GM21825 (cell line): ENCODE measurements at regions not wholly inside any gene's neighbourhood (a gene's known extent, or its start where the extent isn't known, plus 50 kb on each side); places are given as distances from the start of the nearest gene placed in this dataset.
"Not testable (repeated sequence)": the region's sequence is repeated elsewhere in the genome, so short reads cannot be mapped to it uniquely, and the experiment has no call there.

Experiments
- ATAC-seq: cut with Tn5 transposase; IDR thresholded peaks from one replicate; pipeline ENCODE4 v1.9.1; 2021; ENCODE audit warnings: mild to moderate bottlenecking, moderate library complexity; ENCODE audit not compliant: unreplicated experiment

DNA sequence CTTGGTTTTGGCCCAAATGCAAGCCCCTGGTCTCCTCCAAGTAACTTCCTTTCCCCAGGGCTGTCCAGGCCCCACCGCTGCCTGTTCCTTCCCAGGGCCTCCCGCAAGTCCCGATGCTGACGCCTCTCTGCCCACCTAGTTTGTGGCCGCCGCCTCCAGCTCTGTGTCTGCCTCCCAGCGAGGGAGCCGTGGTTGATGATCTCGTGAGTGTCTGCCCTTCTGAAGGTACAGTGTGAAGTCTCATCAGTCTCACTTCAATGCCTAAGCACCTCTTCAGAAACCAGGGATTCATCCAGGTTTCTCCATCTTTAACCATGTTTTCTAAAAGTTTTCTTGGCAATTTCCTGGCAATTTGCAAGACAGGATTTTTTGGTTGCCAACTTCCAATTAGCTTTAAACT lies 127.5 kb downstream of the TMEM121 start:
- not testable (repeated sequence) for ATAC-seq

DNA sequence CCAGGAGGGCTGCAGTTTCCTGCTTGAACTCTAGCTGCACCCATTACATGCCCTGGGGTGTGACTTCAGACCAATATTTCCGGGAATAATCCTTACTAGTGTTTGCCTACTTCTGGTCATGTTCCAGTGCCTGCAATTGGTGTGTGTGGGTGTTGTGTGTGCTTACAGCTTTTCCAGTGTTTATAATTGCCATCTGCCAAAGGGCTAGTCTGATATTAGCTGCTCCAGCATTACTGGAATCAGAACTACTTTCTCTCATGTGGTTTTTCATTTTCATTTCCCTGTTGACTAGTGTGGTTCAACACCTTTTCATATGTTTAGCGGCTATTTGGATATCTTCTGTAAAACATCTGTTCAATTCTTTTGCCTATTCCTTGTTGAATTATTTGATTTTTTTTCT lies 132.9 kb downstream of the TMEM121 start:
- ATAC-seq: not testable (repeated sequence)

DNA sequence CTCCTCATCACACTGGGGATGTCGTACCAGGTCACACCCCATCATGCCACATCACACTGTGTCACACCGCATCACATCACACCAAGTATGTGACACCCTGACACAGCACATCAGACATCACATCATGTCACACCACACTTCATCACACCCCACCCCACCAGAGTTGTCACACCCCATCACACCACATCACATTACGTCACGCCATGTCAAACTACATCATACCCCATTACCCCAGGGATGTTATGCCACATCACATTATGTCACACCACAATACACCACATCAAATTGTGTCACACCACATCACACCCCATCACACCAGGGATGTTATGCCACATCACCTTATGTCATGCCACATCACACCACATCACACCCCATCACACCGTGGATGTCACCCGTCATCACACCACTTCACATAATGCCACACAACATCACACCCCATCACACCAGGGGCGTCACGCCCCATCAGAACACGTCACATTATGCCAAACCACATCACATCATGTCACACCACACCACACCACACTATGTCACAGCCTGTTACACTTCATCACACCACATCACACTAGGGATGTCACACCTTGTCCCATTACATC lies 133.6 kb downstream of the TMEM121 start:
- no peak for ATAC-seq

DNA sequence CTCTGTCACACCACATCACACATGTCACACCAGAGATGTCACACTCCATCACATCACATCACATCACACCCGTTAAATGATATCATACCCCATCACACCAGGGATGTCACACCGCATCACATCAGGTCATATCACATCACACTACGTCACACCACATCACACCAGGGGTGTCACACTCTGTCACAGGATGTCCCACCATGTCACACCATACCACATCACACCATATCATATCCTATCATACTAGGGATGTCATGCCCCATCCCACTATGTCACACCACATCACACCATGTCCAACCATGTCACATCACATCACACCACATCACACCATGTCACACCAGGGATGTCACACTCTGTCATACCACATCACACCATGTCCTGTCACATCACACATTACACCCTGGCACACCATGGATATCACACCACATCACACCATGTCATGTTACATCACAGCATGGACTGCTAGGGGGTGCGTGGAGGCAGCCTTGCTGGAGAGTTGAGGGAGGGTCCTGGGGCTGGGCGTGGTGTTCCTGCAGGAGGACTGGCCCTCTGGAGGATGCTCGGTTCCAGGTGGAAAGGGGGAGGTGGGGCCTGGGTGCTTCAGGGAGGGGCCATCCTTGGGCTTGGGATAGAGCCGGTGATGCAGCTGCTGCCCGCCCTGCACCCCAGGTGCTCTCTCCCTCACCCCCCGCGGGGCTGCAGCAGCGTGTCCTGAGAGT lies 134.6 kb downstream of the TMEM121 start:
- no peak for ATAC-seq

DNA sequence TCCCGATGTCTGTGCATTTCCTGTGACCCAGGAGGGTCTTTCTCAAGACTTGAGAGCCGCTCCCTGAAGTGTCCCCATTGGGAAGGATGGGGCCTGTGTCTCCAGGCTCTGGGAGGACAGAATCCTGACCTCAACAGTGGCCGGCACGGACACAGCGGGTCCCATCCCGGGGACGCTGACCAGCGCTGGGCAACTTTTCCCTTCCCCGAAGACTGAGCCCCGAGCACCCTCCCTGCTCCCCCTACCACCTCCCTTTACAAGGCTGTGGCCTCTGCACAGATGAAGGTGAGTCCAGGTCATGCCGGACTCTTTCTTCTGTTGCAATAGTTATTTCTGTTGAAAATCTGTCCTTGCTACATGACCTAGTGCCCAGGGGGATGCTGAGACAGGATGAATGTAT lies 135.7 kb downstream of the TMEM121 start:
- ATAC-seq: not testable (repeated sequence)

DNA sequence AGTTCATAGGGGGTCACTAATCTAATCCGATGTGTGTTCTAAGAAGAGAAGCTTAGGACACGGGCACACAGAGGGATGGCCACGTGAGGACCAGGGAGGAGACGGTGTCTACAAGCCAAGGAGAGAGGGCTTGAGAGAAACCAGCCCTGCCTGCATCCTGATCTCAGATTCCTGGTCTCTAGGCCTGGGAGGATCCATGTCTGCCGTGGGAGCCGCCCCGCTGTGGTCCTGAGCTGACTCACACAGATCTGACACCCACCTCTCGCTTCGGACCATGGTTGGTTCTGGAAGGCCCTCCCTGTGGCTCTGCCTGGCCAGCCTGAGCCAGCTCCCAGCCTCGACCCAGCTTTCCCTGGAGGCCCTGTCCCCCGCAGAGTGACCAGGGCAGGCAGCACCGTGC lies 136.2 kb downstream of the TMEM121 start:
- not testable (repeated sequence) for ATAC-seq

DNA sequence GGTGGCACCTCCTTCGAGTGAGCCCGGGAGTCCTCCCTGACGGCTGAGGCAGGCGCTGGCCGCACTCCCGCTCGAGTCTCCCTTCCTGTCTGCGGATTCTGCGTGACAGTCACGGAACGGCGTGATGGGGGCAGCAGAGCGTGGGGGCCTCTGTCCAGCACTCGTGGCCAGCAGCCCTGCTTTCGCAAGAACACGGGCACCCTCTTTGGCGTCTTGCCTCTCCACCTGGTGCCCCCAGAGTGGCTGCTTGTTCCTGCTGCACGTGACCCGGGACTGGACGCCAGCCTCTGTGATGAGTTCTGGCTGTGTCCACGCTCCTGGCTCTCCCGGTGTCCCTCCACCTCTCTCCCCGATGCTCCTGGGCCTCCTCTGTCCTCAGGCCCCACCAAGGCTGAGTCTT lies 136.9 kb downstream of the TMEM121 start:
- ATAC-seq: not testable (repeated sequence)

DNA sequence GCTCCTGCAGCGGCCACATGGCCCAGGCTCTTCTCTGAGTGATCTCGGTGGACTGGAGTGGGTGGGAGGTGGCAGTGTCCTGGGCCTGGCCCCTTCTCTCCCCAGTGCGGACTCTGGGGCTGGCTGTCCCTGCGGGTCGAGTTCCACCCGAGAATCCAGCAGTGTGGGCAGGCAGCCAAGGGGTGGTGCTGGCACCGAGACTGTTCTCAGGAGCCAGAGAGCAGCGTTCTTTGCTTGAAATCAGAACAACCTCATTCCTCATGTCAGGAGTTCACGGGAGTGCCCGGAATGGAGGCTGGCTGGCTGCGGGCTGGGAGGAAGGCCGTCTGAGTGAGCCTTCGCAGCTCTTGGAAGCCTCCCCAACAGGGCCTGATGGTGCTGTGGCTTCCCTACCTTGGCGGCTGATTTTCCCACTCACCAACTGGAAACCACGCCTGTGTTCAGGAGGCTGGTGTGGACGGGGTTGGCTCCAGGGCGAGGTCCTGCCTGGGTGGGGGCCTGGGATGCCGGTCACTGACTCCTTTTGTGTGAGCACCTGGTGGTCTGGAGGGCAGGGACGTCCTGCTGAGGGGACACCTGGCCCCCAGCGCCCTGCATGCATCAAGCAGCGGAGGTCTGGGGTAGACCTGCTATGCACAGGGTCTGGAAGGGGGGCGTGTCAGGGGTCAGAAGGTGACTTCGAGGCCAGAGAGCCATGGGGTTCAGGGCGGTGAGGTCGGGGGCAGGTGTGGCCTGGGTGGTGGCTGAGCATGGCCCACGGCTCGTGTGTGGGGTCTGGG lies 137.6 kb downstream of the TMEM121 start:
- ATAC-seq: not testable (repeated sequence)

DNA sequence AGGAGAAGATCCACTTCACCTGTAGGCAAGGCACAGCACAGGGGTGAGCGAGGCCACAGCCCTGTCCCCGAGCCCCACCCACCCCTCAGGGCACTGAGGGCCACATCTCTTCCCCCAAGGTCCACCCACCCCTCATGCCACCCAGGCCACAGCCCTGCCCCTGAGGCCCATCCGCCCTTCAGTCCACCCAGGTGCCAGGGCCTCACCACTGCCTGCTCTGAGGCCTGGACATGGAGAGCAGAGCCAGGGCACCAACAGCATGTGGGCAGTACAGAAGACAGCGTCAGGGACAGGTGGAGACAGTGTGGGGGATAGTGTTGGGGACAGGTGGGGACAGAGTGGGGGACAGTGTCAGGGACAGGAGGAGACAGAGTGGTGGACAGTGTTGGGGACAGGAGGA lies 138.3 kb downstream of the TMEM121 start:
- no peak for ATAC-seq

DNA sequence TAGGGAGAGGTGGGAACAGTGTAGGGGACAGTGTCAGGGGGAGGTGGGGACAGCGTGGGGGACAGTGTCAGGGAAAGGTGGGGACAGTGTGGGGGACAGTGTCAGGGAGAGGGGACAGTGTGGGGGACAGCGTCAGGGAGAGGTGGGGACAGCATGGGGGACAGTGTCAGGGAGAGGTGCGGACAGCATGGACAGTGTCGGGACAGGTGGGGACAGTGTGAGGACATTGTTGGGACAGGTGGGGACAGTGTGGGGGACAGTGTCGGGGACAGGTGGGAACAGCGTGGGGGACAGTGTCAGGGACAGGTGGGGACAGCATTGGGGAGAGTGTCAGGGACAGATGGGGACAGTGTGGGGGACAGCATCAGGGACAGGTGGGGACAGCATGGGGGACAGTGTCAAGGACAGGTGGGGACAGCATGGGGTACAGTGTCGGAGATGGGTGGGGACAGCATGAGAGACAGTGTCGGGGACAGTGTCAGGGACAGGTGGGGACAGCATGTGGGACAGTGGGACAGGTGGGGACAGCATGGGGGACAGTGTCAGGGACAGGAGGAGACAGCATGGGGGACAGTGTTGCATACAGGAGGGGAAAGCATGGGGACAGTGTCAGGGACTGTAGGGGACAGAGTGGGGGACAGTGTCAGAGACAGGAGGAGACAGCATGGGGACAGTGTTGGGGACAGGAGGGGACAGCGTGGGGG lies 139.0 kb downstream of the TMEM121 start:
- no peak for ATAC-seq

DNA sequence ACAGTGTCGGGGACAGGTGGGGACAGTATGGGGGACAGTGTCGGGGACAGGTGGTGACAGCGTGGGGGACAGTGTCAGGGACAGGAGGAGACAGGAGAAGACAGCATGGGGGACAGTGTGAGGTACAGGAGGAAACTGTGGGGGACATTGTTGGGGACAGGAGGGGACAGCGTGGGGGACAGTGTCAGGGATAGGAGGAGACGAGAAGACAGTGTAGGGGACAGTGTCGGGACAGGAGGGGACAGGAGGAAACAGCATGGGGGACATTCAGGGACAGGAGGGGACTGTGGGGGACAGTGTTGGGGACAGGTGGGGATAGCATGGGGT lies 139.5 kb downstream of the TMEM121 start:
- no peak for ATAC-seq

DNA sequence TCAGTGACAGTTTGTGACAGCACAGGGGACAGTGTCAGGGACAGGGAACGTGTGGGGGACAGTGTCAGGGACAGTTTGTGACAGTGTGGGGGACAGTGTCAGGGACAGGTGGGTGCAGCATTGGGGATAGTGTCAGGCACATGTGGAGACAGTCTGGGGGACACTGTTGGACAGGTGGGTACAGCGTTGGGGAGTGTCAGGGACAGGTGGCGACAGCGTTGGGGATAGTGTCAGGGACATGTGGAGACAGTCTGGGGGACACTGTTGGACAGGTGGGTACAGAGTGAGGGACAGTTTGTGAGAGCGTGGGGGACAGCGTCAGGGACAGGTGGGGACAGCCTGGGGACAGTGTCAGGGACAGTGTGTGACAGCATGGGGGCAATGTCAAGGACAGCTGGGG lies 140.0 kb downstream of the TMEM121 start:
- ATAC-seq: no peak

DNA sequence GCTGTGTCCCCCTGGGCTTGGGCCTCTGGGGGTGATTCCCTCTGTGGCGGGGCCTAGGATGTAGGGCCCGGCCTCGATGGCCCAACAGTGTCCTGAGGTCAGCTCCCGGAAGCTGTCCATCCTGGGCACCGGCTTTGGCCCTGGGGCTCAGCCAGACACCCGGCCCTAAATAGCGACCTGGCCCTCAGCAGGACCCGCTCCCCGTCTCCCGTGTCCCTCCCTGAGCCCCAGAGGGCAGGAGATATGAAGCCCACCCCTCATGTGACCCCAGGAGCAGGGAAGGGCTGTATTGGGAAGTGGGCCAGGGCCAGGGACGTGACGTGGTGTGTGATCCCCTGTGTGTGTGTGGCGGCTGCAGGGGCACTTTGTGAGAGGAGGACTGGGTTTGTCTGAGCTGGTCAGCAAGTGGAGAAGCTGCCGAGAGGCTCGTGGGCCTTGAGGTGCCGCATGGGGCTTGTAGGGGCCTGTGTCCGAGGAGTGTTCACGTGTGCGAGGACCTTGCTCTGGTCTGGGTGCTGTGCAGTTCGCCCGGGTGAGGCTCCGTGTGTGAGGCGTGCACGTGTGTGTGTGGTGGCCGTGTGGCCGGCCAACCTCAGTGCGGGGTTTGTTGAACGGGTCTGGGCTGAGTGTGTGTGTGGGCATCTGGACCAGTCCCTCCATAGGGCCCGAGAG lies 140.7 kb downstream of the TMEM121 start:
- not testable (repeated sequence) for ATAC-seq

DNA sequence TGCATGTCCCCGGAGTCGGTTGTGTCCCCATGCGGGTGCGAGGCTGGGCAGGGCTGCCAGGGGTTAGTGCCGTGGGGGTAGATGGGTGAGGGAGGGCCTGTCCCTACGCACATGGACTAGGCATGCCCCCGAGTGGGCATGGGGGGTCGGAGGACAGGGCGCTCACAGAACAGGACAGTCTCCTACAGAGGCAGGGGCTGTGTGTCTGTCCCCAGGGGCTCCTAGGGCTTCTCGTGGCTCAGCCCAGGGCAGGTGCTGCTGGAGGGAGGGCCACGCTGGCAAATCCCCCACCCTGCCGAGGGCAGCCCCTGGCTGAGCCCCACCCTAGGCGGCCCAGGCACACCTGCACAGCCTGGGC lies 141.3 kb downstream of the TMEM121 start:
- ATAC-seq: not testable (repeated sequence)

DNA sequence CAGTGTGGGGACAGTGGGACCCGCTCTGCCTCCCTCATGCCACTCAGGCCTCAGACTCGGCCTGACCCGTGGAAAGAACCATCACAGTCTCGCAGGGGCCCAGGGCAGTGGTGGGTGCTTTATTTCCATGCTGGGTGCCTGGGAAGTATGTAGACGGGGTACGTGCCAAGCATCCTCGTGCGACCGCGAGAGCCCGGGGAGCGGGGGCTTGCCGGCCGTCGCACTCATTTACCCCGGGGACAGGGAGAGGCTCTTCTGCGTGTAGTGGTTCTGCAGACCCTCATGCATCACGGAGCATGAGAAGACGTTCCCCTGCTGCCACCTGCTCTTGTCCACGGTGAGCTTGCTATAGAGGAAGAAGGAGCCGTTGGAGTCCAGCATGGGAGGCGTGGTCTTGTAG lies 141.6 kb downstream of the TMEM121 start:
- not testable (repeated sequence) for ATAC-seq

DNA sequence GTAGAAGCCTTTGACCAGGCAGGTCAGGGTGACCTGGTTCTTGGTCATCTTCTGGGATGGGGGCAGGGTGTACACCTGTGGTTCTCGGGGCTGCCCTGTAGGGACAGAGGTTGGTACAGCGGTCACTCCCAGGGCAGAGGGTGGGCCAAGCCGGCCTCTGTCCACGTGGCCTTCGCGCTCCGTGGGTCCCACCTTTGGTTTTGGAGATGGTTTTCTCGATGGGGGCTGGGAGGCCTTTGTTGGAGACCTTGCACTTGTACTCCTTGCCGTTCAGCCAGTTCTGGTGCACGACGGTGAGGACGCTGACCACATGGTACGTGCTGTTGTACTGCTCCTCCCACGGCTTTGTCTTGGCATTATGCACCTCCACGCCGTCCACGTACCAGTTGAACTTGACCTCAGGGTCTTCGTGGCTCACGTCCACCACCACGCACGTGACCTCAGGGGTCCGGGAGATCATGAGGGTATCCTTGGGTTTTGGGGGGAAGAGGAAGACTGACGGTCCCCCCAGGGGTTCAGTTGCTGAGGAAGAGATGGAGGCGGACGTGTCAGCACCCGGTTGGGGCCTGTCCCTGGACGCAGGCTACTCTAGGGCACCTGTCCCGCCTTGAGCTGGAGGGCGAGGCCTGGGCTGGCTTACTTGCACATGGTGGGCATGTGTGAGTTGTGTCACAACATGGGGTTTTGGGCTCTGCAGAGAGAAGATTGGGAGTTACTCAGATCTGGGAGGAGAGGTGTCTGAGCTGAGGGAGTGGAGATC lies 142.3 kb downstream of the TMEM121 start:
- ATAC-seq: not testable (repeated sequence)

DNA sequence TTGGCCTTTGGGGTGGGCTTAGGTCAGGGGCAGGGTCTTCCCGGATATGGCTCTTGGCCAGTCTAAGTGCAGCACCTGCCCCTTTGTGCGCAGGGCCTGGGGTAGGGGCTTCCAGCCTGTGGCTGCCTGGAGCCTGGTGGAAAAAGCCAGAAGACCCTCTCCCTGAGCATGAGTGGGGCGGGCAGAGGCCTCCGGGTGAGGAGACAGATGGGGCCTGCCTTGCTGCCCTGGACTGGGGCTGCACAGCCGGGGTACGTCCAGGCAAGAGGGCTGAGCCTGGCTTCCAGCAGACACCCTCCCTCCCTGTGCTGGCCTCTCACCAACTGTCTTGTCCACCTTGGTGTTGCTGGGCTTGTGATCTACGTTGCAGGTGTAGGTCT lies 142.8 kb downstream of the TMEM121 start:
- not testable (repeated sequence) for ATAC-seq

DNA sequence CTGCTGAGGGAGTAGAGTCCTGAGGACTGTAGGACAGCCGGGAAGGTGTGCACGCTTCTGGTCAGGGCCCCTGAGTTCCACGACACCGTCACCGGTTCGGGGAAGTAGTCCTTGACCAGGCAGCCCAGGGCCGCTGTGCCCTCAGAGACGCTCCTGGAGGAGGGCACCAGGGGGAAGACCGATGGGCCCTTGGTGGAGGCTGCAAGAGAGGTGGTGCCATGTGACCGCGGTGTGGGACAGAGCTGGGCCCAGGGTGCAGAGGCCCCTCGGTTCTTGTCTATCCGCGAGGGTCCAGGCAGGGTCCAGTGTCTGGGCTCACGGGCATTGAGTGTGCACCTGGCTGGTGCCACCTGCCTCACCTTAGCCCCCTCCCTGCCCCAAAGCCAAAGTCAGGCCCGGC lies 143.3 kb downstream of the TMEM121 start:
- ATAC-seq: not testable (repeated sequence)

DNA sequence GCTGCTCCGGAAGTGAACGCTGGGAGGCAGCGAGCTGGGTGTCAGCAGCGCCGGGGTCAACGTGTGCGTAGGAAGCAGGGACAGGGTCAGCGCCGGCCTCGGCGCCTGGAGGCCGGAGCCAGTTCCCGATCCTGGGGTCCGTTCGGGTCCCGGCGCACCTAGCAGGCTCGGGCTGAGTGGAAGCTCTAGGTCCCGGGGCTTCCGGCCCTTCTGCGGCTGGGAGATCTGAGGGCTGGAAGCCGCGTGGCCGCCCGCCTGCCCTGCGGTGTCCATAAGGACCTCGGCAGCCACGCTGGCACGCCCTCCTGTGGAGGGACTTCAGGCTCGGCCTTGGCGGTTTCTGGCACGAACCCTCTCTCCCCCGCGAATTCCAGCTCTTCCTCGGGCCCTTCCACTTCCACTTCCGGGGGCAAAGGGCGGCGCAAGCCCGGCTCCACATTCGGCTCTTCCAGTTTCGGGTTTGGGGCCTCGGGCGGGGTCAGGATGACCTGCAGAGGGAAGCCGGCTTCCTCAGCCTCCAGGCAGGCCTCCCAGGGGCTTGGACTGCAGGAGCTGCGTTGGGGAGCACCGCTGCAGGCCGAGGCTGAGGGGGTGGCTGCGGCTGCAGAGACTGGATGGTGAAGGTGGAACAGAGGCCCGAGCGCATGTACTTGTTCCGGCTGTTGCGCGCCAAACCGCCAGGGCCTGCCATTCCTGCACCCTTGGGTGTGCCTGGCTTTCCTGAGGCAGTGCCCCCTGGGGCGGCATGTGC lies 146.2 kb downstream of the TMEM121 start:
- ATAC-seq: not testable (repeated sequence)

DNA sequence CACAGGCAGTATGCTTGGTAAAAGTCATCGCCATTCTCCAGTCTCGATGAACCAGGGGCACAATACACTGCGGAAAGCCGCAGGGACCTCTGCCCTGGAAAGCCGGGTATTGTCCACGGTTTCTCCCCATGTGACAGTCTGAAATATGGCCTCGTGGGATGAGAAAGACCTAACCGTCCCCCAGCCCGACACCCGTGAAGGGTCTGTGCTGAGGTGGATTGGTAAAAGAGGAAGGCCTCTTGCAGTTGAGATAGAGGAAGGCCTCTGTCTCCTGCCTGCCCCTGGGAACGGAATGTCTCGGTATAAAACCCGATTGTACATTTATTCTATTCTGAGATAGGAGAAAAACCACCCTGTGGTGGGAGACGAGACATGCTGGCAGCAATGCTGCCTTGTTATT lies 149.1 kb downstream of the TMEM121 start:
- ATAC-seq: not testable (repeated sequence)
